ENCODE measurements at regions not wholly inside any gene's neighbourhood (a gene's known extent, or its start where the extent isn't known, plus 50 kb on each side); places are given as distances from the start of the nearest gene placed in this dataset.
"Not testable (repeated sequence)": the region's sequence is repeated elsewhere in the genome, so short reads cannot be mapped to it uniquely, and the experiment has no call there.

GRCh38 chr12:47478426-47478825 lies 227.4 kb downstream of the RPAP3 start:
- DNase-seq: no peak

DNA sequence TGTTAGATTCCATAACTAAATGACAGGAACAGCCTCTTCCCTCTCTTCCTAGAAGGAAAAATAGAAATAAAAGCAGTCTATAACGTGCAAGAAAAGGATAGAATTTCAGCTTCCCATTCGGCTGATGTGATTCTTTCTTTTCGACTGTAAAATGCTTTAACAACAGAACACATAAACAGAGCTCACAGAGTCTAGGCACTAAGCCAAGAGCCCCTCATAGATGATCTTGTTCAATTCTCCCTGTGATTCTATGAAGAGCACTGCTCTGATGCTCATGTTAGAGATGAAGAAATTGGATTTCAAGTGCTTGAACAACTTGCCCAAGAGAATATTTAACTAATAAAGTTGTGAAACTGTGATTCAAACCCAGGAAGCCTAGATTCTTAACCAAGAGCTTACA lies 232.7 kb downstream of the RPAP3 start:
- peak in 1 of 3 experiments; percentile 47 for DNase-seq

GRCh38 chr12:47470349-47470748 lies 235.5 kb downstream of the RPAP3 start:
- DNase-seq: not testable (repeated sequence)

DNA sequence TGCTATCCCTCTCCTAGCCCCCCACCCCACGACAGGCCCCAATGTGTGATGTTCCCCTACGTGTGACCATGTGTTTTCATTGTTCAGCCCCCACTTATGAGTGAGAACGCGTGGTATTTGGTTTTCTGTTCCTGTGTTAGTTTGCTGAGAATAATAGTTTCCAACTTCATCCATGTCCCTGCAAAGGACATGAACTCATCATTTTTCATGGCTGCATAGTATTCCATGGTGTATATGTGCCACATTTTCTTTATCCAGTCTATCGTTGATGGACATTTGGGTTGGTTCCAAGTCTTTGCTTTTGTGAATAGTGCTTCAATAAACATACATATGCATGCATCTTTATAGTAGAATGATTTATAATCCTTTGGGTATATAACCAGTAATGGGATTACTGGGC lies 241.9 kb downstream of the RPAP3 start:
- DNase-seq: not testable (repeated sequence)

DNA sequence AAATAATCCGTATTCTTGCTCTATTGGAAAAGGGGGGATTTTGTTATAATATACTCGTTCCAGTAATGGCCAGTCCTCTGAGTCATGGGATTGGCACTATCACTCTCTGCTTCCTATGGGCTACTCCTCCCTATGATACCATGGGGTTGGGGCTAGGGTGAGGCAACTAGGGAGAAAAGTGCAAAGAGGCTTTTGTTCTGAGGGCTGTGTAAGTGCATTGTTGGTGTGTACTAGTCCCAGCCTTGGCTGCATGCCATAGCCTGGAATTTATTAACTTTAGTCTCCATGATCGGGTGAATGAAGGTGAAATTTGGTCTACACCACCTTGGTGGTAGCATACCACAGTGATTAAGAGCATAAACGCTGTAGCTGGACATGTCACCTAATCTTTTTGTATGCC lies 247.6 kb downstream of the RPAP3 start:
- DNase-seq: no peak

DNA sequence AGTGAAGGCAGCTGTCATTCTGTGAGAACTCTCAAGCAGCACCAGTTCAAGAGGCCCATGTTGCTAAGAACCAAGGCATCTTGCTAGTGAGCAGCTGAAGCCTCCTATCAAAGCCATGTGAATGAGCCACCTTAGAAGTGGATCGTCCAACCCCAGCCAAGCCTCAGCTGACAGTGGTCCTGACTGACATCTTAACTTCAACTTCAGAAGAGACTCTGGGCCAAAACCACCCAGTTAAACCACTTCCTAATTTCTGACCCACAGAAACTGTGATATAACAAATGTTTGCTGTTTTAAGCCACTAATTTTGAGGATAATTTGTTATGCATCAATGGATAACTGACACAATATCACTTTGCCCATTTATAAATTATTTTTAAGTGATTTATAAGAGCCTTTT lies 256.0 kb downstream of the RPAP3 start:
- no peak for DNase-seq

- DNase-seq: no peak
These were observed 263.5 kb downstream of the RPAP3 start for GRCh38 chr12:47442310-47442709.

- no peak for DNase-seq
These were observed 264.3 kb downstream of the RPAP3 start for GRCh38 chr12:47441490-47441889.

DNA sequence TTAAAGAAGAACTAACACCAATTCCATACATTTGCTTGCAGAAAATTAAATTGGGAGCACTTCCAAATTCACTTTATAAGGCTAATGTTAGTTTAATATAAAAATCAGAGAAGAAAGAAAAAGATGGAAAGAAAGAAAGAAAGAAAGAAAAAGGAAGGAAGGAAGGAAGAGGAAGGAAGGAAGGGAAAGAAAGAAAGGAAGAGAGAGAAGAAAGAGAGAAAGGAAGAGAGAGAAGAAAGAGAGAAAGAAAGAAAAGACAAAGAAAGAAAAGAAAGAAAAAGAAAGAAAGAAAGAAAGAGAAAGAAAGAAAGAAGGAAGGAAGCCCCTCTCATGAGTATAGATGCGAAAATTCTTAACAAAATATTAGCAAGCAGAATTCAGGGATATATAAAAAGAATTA lies 267.7 kb downstream of the RPAP3 start:
- no peak for DNase-seq

GRCh38 chr12:47437570-47437969 lies 268.3 kb downstream of the RPAP3 start:
- DNase-seq: no peak

DNA sequence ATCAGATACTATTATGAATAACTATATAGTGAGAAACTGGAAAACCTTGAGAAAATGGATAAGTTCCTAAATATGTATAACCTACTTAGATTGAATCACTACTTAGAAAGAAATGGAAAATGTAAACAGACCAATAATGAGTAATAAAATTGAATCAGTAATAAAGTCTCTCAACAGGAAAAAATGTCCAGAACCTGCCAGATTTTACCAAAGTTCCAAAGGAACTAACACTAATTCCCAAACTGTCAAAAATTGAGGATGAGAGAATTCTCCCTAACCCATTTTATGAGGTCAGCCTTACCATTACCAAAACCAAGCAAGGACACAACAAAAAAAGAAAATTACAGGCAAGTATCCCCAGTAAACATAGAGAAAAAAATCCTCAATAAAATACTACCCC lies 272.0 kb downstream of the RPAP3 start:
- DNase-seq: no peak

GRCh38 chr12:47426678-47427309 lies 279.0 kb downstream of the RPAP3 start:
- DNase-seq: peak in 2 of 3 experiments; percentile 42 to 73

DNA sequence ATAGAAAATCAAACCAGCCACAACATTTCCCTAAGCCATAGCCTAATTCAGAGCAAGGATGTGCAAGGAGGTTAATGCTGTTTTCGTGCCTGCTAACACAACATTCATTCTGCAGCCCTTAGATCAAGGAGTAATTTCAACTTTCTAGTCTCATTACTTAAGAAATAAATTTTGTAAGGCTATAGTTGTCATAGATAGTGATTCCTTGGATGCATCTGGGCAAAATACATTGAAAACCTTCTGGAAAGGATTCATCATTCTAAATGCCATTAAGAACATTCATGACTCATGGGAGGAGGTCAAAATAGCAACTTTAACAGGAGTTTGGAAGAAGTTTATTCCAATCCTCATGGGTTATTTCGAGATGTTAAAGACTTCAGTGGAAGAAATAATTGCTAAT lies 283.2 kb downstream of the RPAP3 start:
- DNase-seq: no peak

GRCh38 chr12:47419497-47419896 lies 286.3 kb downstream of the RPAP3 start:
- DNase-seq: no peak

DNA sequence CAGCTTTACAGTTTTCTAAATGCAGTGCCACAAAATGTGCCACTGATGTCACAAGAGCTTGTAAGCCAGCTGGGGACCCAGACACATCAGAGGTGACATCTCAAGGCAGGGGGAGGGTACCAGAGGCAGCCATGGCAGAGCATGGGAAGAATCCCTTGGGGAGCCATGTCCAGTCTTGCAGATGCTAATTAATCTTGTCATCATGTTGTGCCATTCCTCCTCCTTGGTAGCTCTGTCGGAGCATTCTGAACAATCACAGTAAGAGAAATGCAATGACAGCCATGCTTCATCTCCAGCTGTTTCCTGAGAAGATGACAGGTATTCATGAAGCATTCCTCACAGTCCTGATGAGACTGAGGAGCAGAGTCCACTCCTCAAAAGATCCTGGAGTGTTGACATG lies 287.9 kb downstream of the RPAP3 start:
- DNase-seq: no peak

DNA sequence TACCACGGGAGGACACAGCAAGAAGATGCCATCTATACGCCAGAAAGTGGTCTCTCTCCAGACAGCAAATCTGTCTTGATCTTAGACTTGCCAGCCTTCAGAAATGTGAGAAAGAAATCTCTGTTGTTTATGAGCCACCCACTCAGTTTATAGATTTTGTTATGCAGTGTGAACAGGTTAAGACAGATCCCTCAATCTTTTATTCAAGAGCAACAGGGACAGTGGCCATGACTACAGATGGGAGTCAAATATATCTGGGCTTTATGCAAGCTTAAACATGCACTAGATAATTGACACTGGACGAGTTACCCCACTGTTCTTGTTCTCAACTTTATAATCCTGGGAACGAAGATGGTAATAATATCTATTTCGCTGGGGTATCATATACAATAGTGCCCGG lies 288.7 kb downstream of the RPAP3 start:
- DNase-seq: peak in 1 of 3 experiments; percentile 9

DNA sequence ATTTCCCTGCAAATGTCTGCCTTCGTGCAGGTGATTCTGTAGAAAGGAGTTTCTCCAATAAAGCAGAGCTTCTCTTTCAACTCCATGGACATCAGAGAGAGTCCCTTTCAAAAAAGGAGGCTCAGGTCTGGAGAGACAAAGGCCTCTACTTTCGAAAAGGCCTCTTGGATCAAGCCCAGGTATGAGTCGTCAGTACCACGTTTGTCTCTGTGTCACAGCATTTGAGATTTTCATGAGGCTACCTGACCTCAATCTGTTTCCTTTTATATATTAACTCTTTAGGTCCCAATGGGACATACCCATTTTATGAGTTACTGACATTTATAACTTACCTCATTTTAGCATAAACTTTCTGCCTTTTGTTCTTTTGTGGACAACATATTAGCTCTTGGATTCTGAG lies 290.8 kb downstream of the RPAP3 start:
- DNase-seq: no peak

DNA sequence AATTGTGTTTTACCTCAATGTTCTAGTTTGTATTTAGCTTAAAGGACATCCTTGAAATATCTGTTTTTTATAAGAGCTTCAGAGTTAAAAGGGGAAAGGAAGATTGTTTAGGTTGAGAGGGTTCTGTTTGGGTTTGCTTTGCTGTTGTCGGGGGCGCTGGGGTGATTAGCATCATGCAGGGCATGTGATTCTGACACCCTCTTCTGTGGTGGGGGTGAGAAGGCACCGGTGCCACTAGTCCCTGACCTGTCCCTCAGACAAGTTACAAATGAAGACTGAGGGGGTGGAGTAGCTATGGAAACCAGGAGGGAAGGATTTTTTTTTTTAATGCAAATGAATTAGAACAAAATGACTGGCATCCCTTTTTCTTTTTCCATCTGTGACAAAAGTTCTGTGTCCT lies 291.3 kb downstream of the RPAP3 start:
- DNase-seq: peak in 1 of 3 experiments; percentile 14

- DNase-seq: no peak
These were observed 292.0 kb downstream of the RPAP3 start for GRCh38 chr12:47413806-47414205.

DNA sequence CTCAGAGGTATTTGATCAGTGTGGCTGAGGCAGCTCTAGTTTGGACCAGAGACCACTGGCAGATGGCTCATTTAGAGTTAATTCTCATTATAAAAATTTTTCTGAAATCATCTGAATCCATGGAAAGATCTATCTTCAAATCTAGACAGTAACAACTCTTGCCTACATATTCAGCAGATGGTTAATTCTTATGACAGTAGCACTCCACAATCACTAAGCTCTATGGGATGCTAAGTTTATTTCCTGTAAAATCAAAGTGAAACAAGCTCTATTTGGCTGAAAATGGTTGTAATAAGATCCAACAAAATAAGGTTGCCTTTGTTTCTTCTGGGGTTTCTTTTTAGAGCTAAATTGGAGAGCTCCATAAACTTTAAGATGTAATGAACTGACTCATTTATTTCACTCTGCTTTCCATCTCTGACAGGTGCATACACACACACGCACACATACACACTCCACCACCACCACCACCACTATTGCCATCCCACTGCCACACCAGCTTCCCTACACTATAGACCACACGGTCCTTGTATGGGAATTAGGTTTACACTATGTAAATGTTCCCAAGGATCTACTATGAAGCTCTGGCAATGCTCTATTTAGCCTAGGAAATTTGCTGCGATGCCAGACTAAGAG lies 293.1 kb downstream of the RPAP3 start:
- DNase-seq: no peak

- peak in 1 of 3 experiments; percentile 24 for DNase-seq
These were observed 293.9 kb downstream of the RPAP3 start for GRCh38 chr12:47411966-47412365.

DNA sequence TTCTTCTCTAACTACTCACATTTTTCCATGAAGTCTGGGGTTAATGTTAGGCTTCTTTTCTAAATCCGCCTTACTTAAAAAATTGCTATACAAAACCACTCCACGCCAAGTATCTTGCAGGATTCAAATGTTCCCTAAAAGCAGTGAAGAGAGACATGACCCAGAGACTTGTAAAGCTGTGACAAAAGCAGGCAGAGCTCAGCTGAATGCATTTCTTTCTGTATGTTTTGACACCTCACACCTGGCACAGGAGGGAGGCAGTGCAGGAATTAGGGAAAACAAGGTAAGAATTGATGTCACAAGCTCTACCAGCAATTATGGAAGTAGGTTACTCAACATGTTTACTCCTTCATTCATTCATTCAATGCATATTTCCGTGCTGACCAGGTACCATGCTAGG lies 295.0 kb downstream of the RPAP3 start:
- no peak for DNase-seq

- DNase-seq: peak in 1 of 3 experiments; percentile 10
These were observed 295.4 kb downstream of the RPAP3 start for GRCh38 chr12:47410383-47410782.

DNA sequence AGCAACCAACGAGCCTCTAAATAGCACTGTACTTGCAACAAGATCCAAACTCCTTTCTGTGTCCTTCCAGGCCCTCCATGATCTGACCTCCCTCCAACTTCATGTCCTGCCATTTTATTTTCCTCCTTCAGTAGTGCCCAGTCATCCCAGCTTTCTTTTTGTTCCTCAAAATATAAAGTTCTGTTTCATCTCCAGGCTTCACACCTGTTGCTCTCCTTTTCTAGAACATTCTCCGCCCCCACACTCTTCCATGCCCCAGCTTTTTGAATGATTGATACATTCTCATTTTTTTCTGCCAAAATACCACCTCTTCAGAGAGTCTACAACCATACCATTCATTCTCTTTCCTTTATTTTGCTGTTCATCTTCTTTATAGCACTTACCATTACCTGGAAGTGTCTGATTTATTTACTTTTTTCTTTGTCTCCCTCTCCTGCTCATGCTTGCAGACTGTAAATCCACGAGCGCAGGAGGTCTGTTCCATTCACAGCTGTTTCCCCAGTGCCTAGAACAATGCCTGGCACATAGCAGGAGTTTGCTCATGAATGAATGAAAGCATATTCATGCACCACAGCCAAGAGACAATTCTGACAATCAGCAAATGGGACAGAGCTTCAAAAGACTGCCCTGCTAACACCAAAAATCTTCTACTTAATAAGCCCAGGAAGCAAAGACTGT lies 296.4 kb downstream of the RPAP3 start:
- no peak for DNase-seq
